K562 (cell line): ENCODE measurements at regions not wholly inside any gene's neighbourhood (a gene's known extent, or its start where the extent isn't known, plus 50 kb on each side); places are given as distances from the start of the nearest gene placed in this dataset.

Source experiments
- ATAC-seq: fragments of 200-7000 bp; cut with Tn5 transposase; 3 replicates; pipeline ENCODE4 v1.9.1; 2020; ENCODE audit warnings: moderate library complexity
- BruUV-seq: library from RNA; stranded (reverse); fragments of 400-500 nt; replicated peaks from 2 replicates; lab custom pipeline; 2021; lab: Mats Ljungman, UMichigan
- CTCF ChIA-PET: fragments of 300-600 bp; formaldehyde crosslinking; extraction: SDS; loops from one replicate; lab custom pipeline; 2021; ENCODE audit warnings: low intra/inter-chr PET ratio; lab: Yijun Ruan, JAX
- POLR2A ChIA-PET: fragments of 300-600, 350-650 bp; sonication (Branson Sonifier 250); formaldehyde crosslinking; extraction: SDS; loops from one replicate; lab custom pipeline; 2021; ENCODE audit warnings: antibody characterized with exemption, inconsistent platforms; lab: Yijun Ruan, JAX
- DNase-seq, 4 experiments: peaks; one replicate each; pipeline versions ENCODE4 v3.0.0 to v3.0.0-alpha.2; 2011 to 2018; ENCODE audit warnings: low spot score in 3 of 4, mixed read lengths in 3 of 4; ENCODE audit errors: extremely low read depth in 1 of 4
- FAIRE-seq: peaks from 2 replicates; lab custom pipeline; 2011; peaks lifted over from hg19 to GRCh38; lab: Jason Lieb, UNC
- H2AFZ ChIP-seq: 2 replicates; pipeline ENCODE4 v1.6.0; 2011; ENCODE audit warnings: low read depth, low read length, control low read depth, inconsistent platforms
- H3K27ac ChIP-seq: fragments of 200-600 bp; 3 replicates; pipeline ENCODE4 v1.8.0; 2011; ENCODE audit warnings: low read depth, mild to moderate bottlenecking, control low read depth, inconsistent platforms, low read length, moderate library complexity, mixed read lengths; ENCODE audit errors: extremely low read depth
- H3K27me3 ChIP-seq, 2 experiments: fragments of 300-600 bp in 1 of 2; 2 replicates in 1 of 2; 3 replicates in 1 of 2; pipeline versions ENCODE4 v1.6.0 to v1.8.0; 2011; ENCODE audit warnings: inconsistent platforms in 2 of 2, low read length in 2 of 2, mild to moderate bottlenecking in 1 of 2, mixed read lengths in 1 of 2, moderate library complexity in 1 of 2; ENCODE audit not compliant: control insufficient read depth in 2 of 2, insufficient read depth in 2 of 2
- H3K36me3 ChIP-seq: fragments of 300-600 bp; 3 replicates; pipeline ENCODE4 v1.8.0; 2011; ENCODE audit warnings: mild to moderate bottlenecking, low read length, inconsistent platforms; ENCODE audit not compliant: control insufficient read depth, insufficient read depth
- H3K4me1 ChIP-seq, 2 experiments: fragments of 200-600 bp in 1 of 2; replicated peaks in 1 of 2; 2 replicates in 1 of 2; 3 replicates in 1 of 2; pipeline versions ENCODE4 v1.5.1 to v1.8.0; 2011; ENCODE audit warnings: inconsistent platforms in 2 of 2, low read length in 2 of 2, mild to moderate bottlenecking in 1 of 2, mixed read lengths in 1 of 2, moderate library complexity in 1 of 2; ENCODE audit not compliant: control insufficient read depth in 2 of 2, insufficient read depth in 2 of 2
- H3K4me2 ChIP-seq: 2 replicates; pipeline ENCODE4 v1.6.1; 2011; ENCODE audit warnings: low read length, control low read depth, inconsistent platforms, mixed read lengths; ENCODE audit not compliant: insufficient read depth
- H3K4me3 ChIP-seq: fragments of 200-600 bp; sonication (generic), shearing (Covaris generic); 2 replicates; pipeline ENCODE4 v1.5.1; 2016; ENCODE audit warnings: control low read depth, inconsistent platforms
- H3K79me2 ChIP-seq: fragments of 200-600 bp; 3 replicates; pipeline ENCODE4 v1.8.0; 2011; ENCODE audit warnings: low read length, inconsistent platforms; ENCODE audit not compliant: control insufficient read depth, insufficient read depth
- H3K9ac ChIP-seq, 2 experiments: 2 replicates each; pipeline versions ENCODE4 v1.6.0 to v1.6.1; 2011; ENCODE audit warnings: low read depth in 2 of 2, low read length in 2 of 2, control low read depth in 1 of 2, inconsistent platforms in 1 of 2, mild to moderate bottlenecking in 1 of 2, mixed read lengths in 1 of 2; ENCODE audit not compliant: insufficient read depth in 1 of 2
- H3K9me1 ChIP-seq: one replicate; pipeline ENCODE4 v1.6.0; 2011; ENCODE audit warnings: inconsistent platforms, mild to moderate bottlenecking, low read length, moderate library complexity; ENCODE audit not compliant: control insufficient read depth, insufficient read depth
- H3K9me3 ChIP-seq: replicated peaks from 2 replicates; pipeline ENCODE4 v1.5.1; 2011; ENCODE audit warnings: low read depth, low read length, inconsistent platforms; ENCODE audit not compliant: control insufficient read depth, insufficient read depth
- H4K20me1 ChIP-seq: replicated peaks from 2 replicates; pipeline ENCODE4 v1.6.1; 2011; ENCODE audit warnings: low read length, inconsistent platforms, mixed read lengths; ENCODE audit not compliant: control insufficient read depth, insufficient read depth
- FIP1L1 ChIP-seq: fragments of 200-400 bp; formaldehyde crosslinking; IDR thresholded peaks from 2 replicates; pipeline ENCODE4 v1.6.1; 2018; ENCODE audit warnings: mild to moderate bottlenecking, low read depth, low read length; ENCODE audit not compliant: poor library complexity, severe bottlenecking
- MIER1 ChIP-seq: fragments of 450-650 bp; IDR thresholded peaks from 2 replicates; pipeline ENCODE4 v1.6.1; 2016; ENCODE audit warnings: antibody characterized with exemption, mild to moderate bottlenecking, low read depth
- TRIM28 ChIP-seq: fragments of 450-650 bp; IDR thresholded peaks from 2 replicates; pipeline ENCODE4 v1.6.1; 2017
- WGBS: fragments of 100-300 bp; shearing (Covaris generic); methylation state at CpG from one replicate; pipeline ENCODE4 v1.1.6; 2016; ENCODE audit warnings: low coverage, mixed read lengths; ENCODE audit not compliant: insufficient coverage; ENCODE audit errors: missing lambda C conversion rate; 5-methylcytosine and 5-hydroxymethylcytosine counted together
- in situ Hi-C: fragments of 300-500 bp; cut with MboI; formaldehyde crosslinking; loops from 4 replicates; pipeline ENCODE4 v1.15.0; 2018; ENCODE audit warnings: inconsistent platforms, mixed read lengths
- intact Hi-C: fragments of 100-400 bp; cut with micrococcal nuclease; formaldehyde crosslinking; loops from 2 replicates; pipeline ENCODE4 v1.14.2; 2022
- TF ChIP-seq, protein P1 (sequence below): sonication (generic); formaldehyde crosslinking; IDR thresholded peaks from 2 replicates; pipeline ENCODE4 v1.8.0; 2023; ENCODE audit warnings: mild to moderate bottlenecking, missing genetic modification reagents

- DNase-seq (peak in 1 of 4 experiments; percentile 4), FAIRE-seq (no peak), ATAC-seq (peak; percentile 44; the same call in 2 of the 3 replicates)
- no TSS peak for BruUV-seq
- Histone ChIP-seq H4K20me1 (no peaks in the 10 kb centered on the region), H3K9ac (no peak overlapping the region), H3K4me3 (no peak overlapping the region), H3K27me3 (no peaks in the 10 kb centered on the region), H3K36me3 (no peaks in the 10 kb centered on the region), H3K79me2 (no peaks in the 10 kb centered on the region), H3K4me2 (no peak overlapping the region), H3K9me3 (peaks cover 1% of the 10 kb centered on the region; the same call in 1 of the 2 replicates), H3K9me1 (no peaks in the 10 kb centered on the region), H3K4me1 (peaks cover 0 to 4% of the 10 kb centered on the region in 2 experiments; a peak in 2 of 5 replicates), H3K27ac (no peak overlapping the region), H2AFZ (no peak overlapping the region)
- 15% methylated on average over 39 of the region's 39 CpGs for WGBS
- in situ Hi-C loops: no loop called here
- ChIA-PET CTCF (no interaction called here), POLR2A (no interaction called here)
- intact Hi-C loops: no loop called here
- TF ChIP-seq FIP1L1 (no peak), TRIM28 (no peak), MIER1 (no peak)
- TF ChIP-seq, protein P1, sequence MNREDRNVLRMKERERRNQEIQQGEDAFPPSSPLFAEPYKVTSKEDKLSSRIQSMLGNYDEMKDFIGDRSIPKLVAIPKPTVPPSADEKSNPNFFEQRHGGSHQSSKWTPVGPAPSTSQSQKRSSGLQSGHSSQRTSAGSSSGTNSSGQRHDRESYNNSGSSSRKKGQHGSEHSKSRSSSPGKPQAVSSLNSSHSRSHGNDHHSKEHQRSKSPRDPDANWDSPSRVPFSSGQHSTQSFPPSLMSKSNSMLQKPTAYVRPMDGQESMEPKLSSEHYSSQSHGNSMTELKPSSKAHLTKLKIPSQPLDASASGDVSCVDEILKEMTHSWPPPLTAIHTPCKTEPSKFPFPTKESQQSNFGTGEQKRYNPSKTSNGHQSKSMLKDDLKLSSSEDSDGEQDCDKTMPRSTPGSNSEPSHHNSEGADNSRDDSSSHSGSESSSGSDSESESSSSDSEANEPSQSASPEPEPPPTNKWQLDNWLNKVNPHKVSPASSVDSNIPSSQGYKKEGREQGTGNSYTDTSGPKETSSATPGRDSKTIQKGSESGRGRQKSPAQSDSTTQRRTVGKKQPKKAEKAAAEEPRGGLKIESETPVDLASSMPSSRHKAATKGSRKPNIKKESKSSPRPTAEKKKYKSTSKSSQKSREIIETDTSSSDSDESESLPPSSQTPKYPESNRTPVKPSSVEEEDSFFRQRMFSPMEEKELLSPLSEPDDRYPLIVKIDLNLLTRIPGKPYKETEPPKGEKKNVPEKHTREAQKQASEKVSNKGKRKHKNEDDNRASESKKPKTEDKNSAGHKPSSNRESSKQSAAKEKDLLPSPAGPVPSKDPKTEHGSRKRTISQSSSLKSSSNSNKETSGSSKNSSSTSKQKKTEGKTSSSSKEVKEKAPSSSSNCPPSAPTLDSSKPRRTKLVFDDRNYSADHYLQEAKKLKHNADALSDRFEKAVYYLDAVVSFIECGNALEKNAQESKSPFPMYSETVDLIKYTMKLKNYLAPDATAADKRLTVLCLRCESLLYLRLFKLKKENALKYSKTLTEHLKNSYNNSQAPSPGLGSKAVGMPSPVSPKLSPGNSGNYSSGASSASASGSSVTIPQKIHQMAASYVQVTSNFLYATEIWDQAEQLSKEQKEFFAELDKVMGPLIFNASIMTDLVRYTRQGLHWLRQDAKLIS: no peak
Observed at GRCh38 chr5:8840237-8840636, 705.6 kb downstream of the SEMA5A start.
